ENCODE measurements at regions not wholly inside any gene's neighbourhood (a gene's known extent, or its start where the extent isn't known, plus 50 kb on each side); places are given as distances from the start of the nearest gene placed in this dataset.
"Not testable (repeated sequence)": the region's sequence is repeated elsewhere in the genome, so short reads cannot be mapped to it uniquely, and the experiment has no call there.

- H3K9me3 ChIP-seq (ENCODE audit: control insufficient read depth, insufficient read depth, low read length); H3K9ac ChIP-seq (ENCODE audit: low read depth, low read length); H3K4me1 ChIP-seq (ENCODE audit: insufficient read depth, low read length); H3K36me3 ChIP-seq (ENCODE audit: insufficient read depth, low read length): not testable (repeated sequence)
These were observed 71.8 kb upstream of the UCN3 start for GRCh38 chr10:5292970-5293369.

GRCh38 chr10:5293691-5294550 lies 70.8 kb upstream of the UCN3 start:
- peaks cover 5% of the 10 kb centered on the region; the same call in 1 of the 2 replicates for H3K4me1 ChIP-seq (ENCODE audit: insufficient read depth, low read length)
- H3K9me3 ChIP-seq (ENCODE audit: control insufficient read depth, insufficient read depth, low read length): no peaks in the 10 kb centered on the region
- H3K36me3 ChIP-seq (ENCODE audit: insufficient read depth, low read length): no peaks in the 10 kb centered on the region
- no peak overlapping the region for H3K9ac ChIP-seq (ENCODE audit: low read depth, low read length)

- Histone ChIP-seq H3K9ac (ENCODE audit: low read depth, low read length) (no peak overlapping the region), H3K9me3 (ENCODE audit: control insufficient read depth, insufficient read depth, low read length) (no peaks in the 10 kb centered on the region), H3K36me3 (ENCODE audit: insufficient read depth, low read length) (no peaks in the 10 kb centered on the region), H3K4me1 (ENCODE audit: insufficient read depth, low read length) (no peaks in the 10 kb centered on the region; the same call in 1 of the 2 replicates)
These were observed 67.3 kb upstream of the UCN3 start for GRCh38 chr10:5297466-5297865.

GRCh38 chr10:5297996-5298395 lies 66.8 kb upstream of the UCN3 start:
- H3K36me3 ChIP-seq (ENCODE audit: insufficient read depth, low read length): no peaks in the 10 kb centered on the region
- no peak overlapping the region for H3K9ac ChIP-seq (ENCODE audit: low read depth, low read length)
- no peaks in the 10 kb centered on the region for H3K9me3 ChIP-seq (ENCODE audit: control insufficient read depth, insufficient read depth, low read length)
- no peaks in the 10 kb centered on the region; the same call in 1 of the 2 replicates for H3K4me1 ChIP-seq (ENCODE audit: insufficient read depth, low read length)

- no peaks in the 10 kb centered on the region for H3K9me3 ChIP-seq (ENCODE audit: control insufficient read depth, insufficient read depth, low read length)
- no peak overlapping the region for H3K9ac ChIP-seq (ENCODE audit: low read depth, low read length)
- H3K36me3 ChIP-seq (ENCODE audit: insufficient read depth, low read length): no peaks in the 10 kb centered on the region
- no peaks in the 10 kb centered on the region for H3K4me1 ChIP-seq (ENCODE audit: insufficient read depth, low read length)
These were observed 64.8 kb upstream of the UCN3 start for GRCh38 chr10:5299950-5300349.

- H3K9me3 ChIP-seq (ENCODE audit: control insufficient read depth, insufficient read depth, low read length): no peaks in the 10 kb centered on the region
- H3K36me3 ChIP-seq (ENCODE audit: insufficient read depth, low read length): no peaks in the 10 kb centered on the region
- no peak overlapping the region for H3K9ac ChIP-seq (ENCODE audit: low read depth, low read length)
- no peaks in the 10 kb centered on the region for H3K4me1 ChIP-seq (ENCODE audit: insufficient read depth, low read length)
These were observed 61.3 kb upstream of the UCN3 start for GRCh38 chr10:5303504-5303903.

GRCh38 chr10:5305374-5305773 lies 59.4 kb upstream of the UCN3 start:
- no peaks in the 10 kb centered on the region for H3K4me1 ChIP-seq (ENCODE audit: insufficient read depth, low read length)
- no peak overlapping the region for H3K9ac ChIP-seq (ENCODE audit: low read depth, low read length)

GRCh38 chr10:5310914-5311313 lies 53.9 kb upstream of the UCN3 start:
- no peaks in the 10 kb centered on the region for H3K9me3 ChIP-seq (ENCODE audit: control insufficient read depth, insufficient read depth, low read length)
- H3K4me1 ChIP-seq (ENCODE audit: insufficient read depth, low read length): no peaks in the 10 kb centered on the region
- no peak overlapping the region for H3K9ac ChIP-seq (ENCODE audit: low read depth, low read length)
- H3K36me3 ChIP-seq (ENCODE audit: insufficient read depth, low read length): no peaks in the 10 kb centered on the region

More at GRCh38 chr10:5305374-5305773, 59.4 kb upstream of the UCN3 start:
- Histone ChIP-seq H3K36me3 (ENCODE audit: insufficient read depth, low read length) (no peaks in the 10 kb centered on the region), H3K9me3 (ENCODE audit: control insufficient read depth, insufficient read depth, low read length) (no peaks in the 10 kb centered on the region)

- Histone ChIP-seq H3K9ac (ENCODE audit: low read depth, low read length) (no peak overlapping the region), H3K9me3 (ENCODE audit: control insufficient read depth, insufficient read depth, low read length) (no peaks in the 10 kb centered on the region), H3K4me1 (ENCODE audit: insufficient read depth, low read length) (no peaks in the 10 kb centered on the region), H3K36me3 (ENCODE audit: insufficient read depth, low read length) (no peaks in the 10 kb centered on the region)
These were observed 53.1 kb upstream of the UCN3 start for GRCh38 chr10:5311617-5312016.

- no peak overlapping the region for H3K9ac ChIP-seq (ENCODE audit: low read depth, low read length)
- H3K4me1 ChIP-seq (ENCODE audit: insufficient read depth, low read length): no peaks in the 10 kb centered on the region
- no peaks in the 10 kb centered on the region for H3K36me3 ChIP-seq (ENCODE audit: insufficient read depth, low read length)
- H3K9me3 ChIP-seq (ENCODE audit: control insufficient read depth, insufficient read depth, low read length): no peaks in the 10 kb centered on the region
These were observed 49.9 kb upstream of the UCN3 start for GRCh38 chr10:5314840-5315239.
